Right cardiac atrium (tissue), 5 donors: ENCODE measurements at regions not wholly inside any gene's neighbourhood (a gene's known extent, or its start where the extent isn't known, plus 50 kb on each side); places are given as distances from the start of the nearest gene placed in this dataset.
"Not testable (repeated sequence)": the region's sequence is repeated elsewhere in the genome, so short reads cannot be mapped to it uniquely, and the experiment has no call there.

ENCODE experiments used
- ATAC-seq, 2 donors: fragments of 200-7000 bp; cut with Tn5 transposase; one replicate each; pipeline versions ENCODE4 v1.8.0 to v1.9.1; 2020; ENCODE audit warnings: moderate library complexity in 2 of 2, mild to moderate bottlenecking in 1 of 2
- DNase-seq, 3 donors: peaks; one replicate each; pipeline ENCODE4 v3.0.0-alpha.2; 2020
- H3K27ac ChIP-seq: one replicate; pipeline ENCODE4 v1.5.1; 2013; ENCODE audit warnings: mild to moderate bottlenecking, low read length, control low read depth, moderate library complexity
- H3K27me3 ChIP-seq: one replicate; pipeline ENCODE4 v1.6.1; 2013; ENCODE audit not compliant: control insufficient read depth, insufficient read depth
- H3K4me1 ChIP-seq: one replicate; pipeline ENCODE4 v1.6.1; 2013; ENCODE audit warnings: low read length; ENCODE audit not compliant: control insufficient read depth, insufficient read depth
- H3K4me3 ChIP-seq: one replicate; pipeline ENCODE4 v1.5.1; 2013; ENCODE audit warnings: low read length, control low read depth
- H3K9me3 ChIP-seq: one replicate; pipeline ENCODE4 v1.6.1; 2013; ENCODE audit warnings: low read length; ENCODE audit not compliant: control insufficient read depth
- WGBS: extraction: QIAGEN DNeasy Blood & Tissue Kit; methylation state at CpG from one replicate; pipeline ENCODE4 v1.1.7; 2013; 5-methylcytosine and 5-hydroxymethylcytosine counted together
- intact Hi-C, 4 donors: fragments of 100-400 bp; cut with DNase I; formaldehyde crosslinking; loops; one replicate each; pipeline versions ENCODE4 v1.11.0 to v1.14.0; 2022 to 2023
- donor health status: healthy with polysubstance abuse.
- donor health status: DM: no; HTN: yes; CAD: no.
- donor health status: DM: no; HTN: no; CAD: no.
- donor health status: DM: no; HTN: yes; CAD: no; lungs with severe emphysema.
- donor health status: DM: yes; HTN: yes; CAD: no.

DNA sequence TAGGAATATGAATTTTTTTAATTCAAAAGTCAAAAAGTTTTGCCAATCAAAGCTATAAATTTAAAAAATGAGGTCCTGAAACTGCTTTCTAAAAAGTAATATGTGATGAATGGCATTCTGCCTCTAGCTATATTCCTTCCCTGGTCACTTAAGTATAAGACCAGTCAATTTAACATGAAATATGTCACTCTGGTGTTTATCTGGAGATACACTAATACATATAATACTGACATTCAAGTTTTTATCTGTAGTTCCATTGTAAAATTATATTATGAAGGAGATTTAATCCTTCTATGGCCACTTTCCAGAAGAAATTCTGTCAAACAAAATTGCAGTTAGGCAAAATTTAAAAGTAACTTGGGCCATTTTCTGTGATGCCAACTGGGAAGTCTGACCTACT lies 236.8 kb downstream of the CNTN3 start:
- H3K27ac ChIP-seq = no peak overlapping the region
- H3K9me3 ChIP-seq = no peaks in the 10 kb centered on the region
- intact Hi-C loops = no loop called here
- ATAC-seq (no peak), DNase-seq (no peak)
- no peaks in the 10 kb centered on the region for H3K4me1 ChIP-seq
- no peak overlapping the region for H3K4me3 ChIP-seq
- H3K27me3 ChIP-seq = no peaks in the 10 kb centered on the region

DNA sequence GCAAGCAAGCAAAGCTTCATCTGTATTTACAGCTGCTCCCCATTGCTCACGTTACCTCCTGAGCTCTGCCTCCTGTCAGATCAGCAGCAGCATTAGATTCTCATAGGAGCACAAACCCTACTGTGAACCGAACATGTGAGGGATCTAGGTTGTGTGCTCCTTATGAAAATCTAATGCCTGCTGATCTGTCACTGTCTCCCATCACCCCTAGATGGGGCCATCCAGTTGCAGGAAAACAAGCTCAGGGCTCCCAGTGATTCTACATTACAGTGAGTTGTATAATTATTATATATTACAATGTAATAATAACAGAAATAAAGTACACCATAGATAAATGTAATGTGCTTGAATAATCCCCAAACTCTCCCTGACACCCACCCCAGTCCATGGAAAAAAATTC lies 238.1 kb downstream of the CNTN3 start:
- H3K4me3 ChIP-seq, DNase-seq, intact Hi-C loops, H3K27me3 ChIP-seq, H3K4me1 ChIP-seq, H3K9me3 ChIP-seq, H3K27ac ChIP-seq, ATAC-seq: not testable (repeated sequence)
- WGBS = 84% methylated on average over 2 of the region's 2 CpGs

DNA sequence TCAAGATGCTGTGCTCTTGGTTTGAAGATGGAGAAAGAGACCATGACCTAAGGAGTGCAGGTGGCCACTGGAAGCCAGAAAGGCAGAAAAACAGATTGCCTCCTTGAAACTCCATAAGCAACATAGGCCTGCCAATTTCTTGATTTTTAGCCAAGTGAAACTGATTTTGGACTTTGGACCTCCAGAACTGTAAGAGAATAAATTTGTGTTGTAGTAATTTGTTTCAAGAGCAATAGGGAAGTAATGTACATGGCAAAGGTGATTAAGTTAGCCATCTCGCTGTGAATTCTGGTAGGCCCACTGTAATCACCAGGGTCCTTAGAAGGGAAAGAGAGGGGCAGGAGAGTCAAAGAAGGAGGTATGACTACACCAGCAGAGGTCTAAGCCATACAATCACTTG lies 238.8 kb downstream of the CNTN3 start:
- Histone ChIP-seq H3K4me3 (no peak overlapping the region), H3K27ac (no peak overlapping the region), H3K9me3 (no peaks in the 10 kb centered on the region), H3K4me1 (no peaks in the 10 kb centered on the region), H3K27me3 (no peaks in the 10 kb centered on the region)
- no peak for ATAC-seq
- no peak for DNase-seq
- 92% methylated on average over 1 of the region's 1 CpG for WGBS
- intact Hi-C loops = no loop called here

DNA sequence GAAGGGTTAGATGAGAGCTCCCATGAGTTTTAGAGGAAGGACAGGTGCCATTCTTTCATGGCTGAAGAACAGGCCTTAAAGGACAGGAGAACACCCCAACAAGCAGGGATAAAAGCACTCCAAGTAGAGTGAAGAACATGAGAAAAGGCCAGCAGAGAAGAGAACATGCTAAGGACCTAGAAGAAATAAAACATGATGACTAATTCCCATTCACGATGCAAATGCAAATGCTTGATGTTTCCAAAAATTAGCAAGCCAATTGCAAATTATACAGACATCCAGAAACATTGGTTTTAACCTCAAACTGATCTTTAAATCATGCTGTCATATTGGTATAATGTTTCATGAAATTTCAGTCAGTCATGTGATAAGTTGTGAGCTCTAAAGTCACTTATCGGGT lies 241.7 kb downstream of the CNTN3 start:
- ATAC-seq (no peak), DNase-seq (no peak)
- Histone ChIP-seq H3K27ac (no peak overlapping the region), H3K4me1 (no peaks in the 10 kb centered on the region), H3K27me3 (no peaks in the 10 kb centered on the region), H3K9me3 (no peaks in the 10 kb centered on the region), H3K4me3 (no peak overlapping the region)
- intact Hi-C loops = no loop called here
- WGBS = 91% methylated on average over 2 of the region's 2 CpGs

DNA sequence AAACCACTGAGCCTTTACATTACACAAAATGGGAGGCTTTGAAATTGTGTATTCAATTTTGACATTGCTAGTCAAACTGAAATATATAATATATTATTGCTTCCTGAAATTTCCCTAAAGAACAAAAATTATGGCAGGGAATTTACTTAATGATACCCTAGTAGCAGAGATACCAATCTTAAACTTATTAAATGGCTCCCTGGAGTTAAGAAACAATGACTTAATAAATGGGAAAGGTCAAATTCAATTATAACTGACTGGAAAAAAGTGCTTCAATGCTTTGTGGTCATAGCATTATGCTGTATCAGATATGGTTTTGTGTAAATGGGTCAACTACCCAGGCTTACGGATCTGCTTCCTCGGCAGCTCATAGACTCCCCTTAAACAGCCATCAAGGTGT lies 244.1 kb downstream of the CNTN3 start:
- H3K27ac ChIP-seq = no peak overlapping the region
- no peak for DNase-seq
- no peaks in the 10 kb centered on the region for H3K27me3 ChIP-seq
- 90% methylated on average over 2 of the region's 2 CpGs for WGBS
- H3K4me3 ChIP-seq = no peak overlapping the region
- no peaks in the 10 kb centered on the region for H3K4me1 ChIP-seq
- intact Hi-C loops = no loop called here
- ATAC-seq = no peak
- H3K9me3 ChIP-seq = no peaks in the 10 kb centered on the region

DNA sequence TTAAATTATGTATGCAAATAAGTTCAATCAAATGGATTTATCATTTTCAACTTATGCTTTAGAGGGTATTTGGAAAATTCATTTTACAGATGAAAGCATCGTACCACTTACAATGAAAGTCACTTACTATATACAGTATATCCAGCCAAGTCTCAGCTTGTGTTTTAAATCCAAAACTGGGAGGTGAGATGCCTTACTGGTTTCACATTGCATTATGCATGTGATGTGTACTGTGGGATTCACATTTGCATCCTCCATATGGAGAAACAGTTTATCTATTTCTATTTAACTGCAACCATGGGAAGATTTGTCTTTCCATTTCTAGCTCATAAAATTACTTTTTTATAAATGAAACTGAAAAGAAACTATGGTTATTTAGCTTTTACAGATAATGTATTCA lies 248.1 kb downstream of the CNTN3 start:
- no peak overlapping the region for H3K4me3 ChIP-seq
- H3K4me1 ChIP-seq = no peaks in the 10 kb centered on the region
- intact Hi-C loops = no loop called here
- WGBS = 89% methylated on average over 1 of the region's 1 CpG
- DNase-seq = no peak
- no peak overlapping the region for H3K27ac ChIP-seq
- ATAC-seq = no peak
- H3K27me3 ChIP-seq = no peaks in the 10 kb centered on the region
- H3K9me3 ChIP-seq = no peaks in the 10 kb centered on the region

DNA sequence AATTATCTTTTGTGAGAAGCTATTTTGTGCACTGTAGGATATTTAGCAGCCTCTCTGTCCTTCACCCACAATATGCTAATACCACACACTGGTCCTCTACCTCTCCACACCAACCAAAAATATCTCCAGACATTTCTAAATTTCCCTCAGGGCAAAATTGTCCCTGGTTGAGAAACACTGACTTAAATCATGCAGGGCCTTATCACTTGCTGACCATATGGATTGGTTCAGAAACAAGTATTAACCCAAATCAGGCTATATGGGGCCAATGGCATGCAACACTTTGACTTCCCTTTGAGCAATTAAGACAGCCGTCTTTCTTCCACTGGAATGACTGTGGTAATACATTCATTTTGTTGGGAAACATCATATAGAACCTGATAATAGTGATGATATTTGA lies 251.1 kb downstream of the CNTN3 start:
- intact Hi-C loops = no loop called here
- 60% methylated on average over 1 of the region's 1 CpG for WGBS
- ATAC-seq (no peak), DNase-seq (no peak)
- Histone ChIP-seq H3K27ac (no peak overlapping the region), H3K27me3 (no peaks in the 10 kb centered on the region), H3K4me1 (no peaks in the 10 kb centered on the region), H3K9me3 (no peaks in the 10 kb centered on the region), H3K4me3 (no peak overlapping the region)

DNA sequence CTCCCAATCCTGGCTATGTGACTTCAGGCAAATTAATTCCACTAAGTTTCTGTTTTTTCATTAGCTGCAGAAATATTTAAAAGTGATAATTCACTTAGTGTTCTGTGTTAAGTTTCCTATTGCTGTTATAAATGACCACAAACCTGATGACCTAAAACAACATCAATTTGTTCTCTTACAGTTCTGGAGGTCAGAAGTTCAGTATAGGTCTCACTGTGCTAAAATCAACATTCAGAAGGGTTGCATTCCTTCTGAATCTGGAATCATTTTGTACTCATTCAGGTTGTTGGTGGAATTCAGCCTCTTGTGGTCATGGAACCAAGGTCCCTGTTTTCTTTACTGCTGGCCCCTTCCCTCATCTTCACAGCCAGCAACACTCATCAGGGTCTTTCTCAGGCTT lies 254.1 kb downstream of the CNTN3 start:
- intact Hi-C loops = no loop called here
- ATAC-seq (no peak), DNase-seq (no peak)
- Histone ChIP-seq H3K4me3 (no peak overlapping the region), H3K27me3 (no peaks in the 10 kb centered on the region), H3K9me3 (no peaks in the 10 kb centered on the region), H3K4me1 (no peaks in the 10 kb centered on the region), H3K27ac (no peak overlapping the region)

DNA sequence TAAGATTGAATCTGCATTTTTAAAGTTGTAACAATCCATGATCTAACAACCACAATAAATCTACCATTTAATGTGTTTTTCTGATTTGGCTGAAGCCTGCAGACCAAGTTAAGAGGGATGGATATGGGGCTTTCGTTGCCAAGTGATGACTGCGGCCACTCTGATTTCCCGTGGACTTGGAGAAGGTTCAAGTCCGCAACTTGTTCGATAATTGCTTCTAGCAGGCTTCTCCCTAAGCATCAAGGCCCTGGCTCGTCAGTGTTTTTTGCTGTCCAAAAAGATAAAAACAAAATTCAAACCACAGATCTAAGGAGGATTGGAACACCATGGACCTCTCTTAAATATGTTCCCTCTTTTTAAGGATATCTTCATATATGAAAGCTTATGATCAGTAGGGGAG lies 256.6 kb downstream of the CNTN3 start:
- no peak for ATAC-seq
- Histone ChIP-seq H3K27ac (no peak overlapping the region), H3K4me1 (no peaks in the 10 kb centered on the region), H3K27me3 (no peaks in the 10 kb centered on the region), H3K9me3 (no peaks in the 10 kb centered on the region), H3K4me3 (no peak overlapping the region)
- 58% methylated on average over 6 of the region's 6 CpGs for WGBS
- DNase-seq = no peak
- intact Hi-C loops = no loop called here

DNA sequence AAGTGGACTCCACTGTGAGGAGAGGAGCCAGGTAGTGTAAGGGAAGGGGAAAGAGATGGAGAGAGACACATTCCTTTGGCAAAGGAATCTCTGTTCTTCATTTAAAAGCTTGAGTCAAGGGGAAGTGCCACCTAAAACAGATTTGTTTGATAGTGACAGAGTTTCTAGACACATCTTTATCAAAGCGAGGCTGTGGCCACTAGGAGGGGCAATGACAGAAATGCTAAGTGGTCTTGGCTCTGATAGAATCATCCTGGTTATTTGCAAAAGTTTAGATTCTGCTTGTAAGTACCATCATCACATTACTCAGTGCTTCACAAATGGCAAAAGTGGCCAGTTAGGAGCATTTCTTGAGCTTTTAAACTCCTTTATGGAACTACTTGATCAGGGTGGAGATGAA lies 261.4 kb downstream of the CNTN3 start:
- DNase-seq = no peak
- Histone ChIP-seq H3K4me1 (no peaks in the 10 kb centered on the region), H3K27me3 (no peaks in the 10 kb centered on the region), H3K9me3 (no peaks in the 10 kb centered on the region), H3K4me3 (no peak overlapping the region), H3K27ac (no peak overlapping the region)
- ATAC-seq = no peak
- 60% methylated on average over 1 of the region's 1 CpG for WGBS
- intact Hi-C loops = no loop called here

DNA sequence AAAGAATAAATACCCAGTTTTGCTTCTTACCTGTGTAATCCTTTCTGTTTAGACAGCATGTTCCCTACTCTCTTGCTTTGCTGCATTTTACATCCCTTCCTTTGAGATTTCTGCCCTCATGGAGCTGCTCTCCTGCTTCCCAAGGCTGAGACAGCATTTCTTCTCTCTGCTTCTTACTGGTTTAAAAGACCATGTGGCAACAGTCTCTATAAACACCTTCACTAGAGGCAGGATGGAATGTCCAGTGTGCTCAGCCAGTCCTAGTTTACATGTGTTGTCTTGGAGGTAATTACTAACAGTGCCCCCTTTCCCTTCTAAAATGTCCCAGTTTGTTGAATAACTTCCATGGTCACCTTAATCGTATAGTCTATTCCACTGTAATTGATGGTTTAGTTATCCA lies 262.3 kb downstream of the CNTN3 start:
- intact Hi-C loops = no loop called here
- Histone ChIP-seq H3K27ac (no peak overlapping the region), H3K4me1 (no peaks in the 10 kb centered on the region), H3K27me3 (no peaks in the 10 kb centered on the region), H3K9me3 (no peaks in the 10 kb centered on the region), H3K4me3 (no peak overlapping the region)
- 89% methylated on average over 1 of the region's 1 CpG for WGBS
- ATAC-seq (no peak), DNase-seq (no peak)

DNA sequence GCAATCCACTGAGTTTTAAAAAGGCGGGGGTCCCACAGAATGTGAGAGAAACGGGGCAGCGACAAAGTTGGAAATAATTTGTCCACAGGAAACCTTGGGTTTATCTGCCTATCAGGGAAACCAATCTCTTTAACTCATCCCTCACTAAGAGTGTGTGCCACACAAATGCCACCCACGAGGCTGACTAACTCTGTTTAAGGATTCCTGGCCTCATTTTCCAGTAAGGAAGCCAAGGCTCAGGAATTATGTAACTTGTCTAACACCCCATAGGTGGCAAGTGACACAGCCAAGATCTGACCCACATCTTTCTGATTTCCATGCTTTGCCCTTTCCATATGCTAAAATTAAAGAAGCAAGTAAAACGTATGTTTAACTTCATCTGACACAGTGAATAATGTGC lies 263.2 kb downstream of the CNTN3 start:
- Histone ChIP-seq H3K4me3 (no peak overlapping the region), H3K27ac (no peak overlapping the region), H3K9me3 (no peaks in the 10 kb centered on the region), H3K4me1 (no peaks in the 10 kb centered on the region), H3K27me3 (no peaks in the 10 kb centered on the region)
- intact Hi-C loops = no loop called here
- WGBS = 58% methylated on average over 5 of the region's 5 CpGs
- DNase-seq = no peak
- peak; percentile 50 to 54 for ATAC-seq
